ENCODE measurements at regions not wholly inside any gene's neighbourhood (a gene's known extent, or its start where the extent isn't known, plus 50 kb on each side); places are given as distances from the start of the nearest gene placed in this dataset.

DNA sequence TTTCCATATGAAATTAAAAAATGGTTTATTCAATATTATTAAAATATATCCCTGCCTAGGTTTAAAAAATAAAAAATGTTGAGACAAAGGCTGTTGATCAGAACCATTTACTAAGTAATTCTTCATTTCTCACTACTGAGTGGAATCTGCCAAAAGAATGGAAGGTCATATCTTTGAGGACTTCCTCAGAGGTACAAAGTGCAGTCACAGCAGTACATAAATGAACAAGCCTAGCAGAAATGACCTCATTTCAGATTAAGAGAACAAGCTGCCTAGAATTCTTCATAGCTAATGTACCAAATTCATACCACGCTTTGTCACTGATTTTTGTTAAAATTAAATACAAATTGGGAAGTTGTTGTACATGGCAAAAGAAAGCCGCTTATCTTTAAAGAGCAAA lies 318.9 kb upstream of the TFPI start:
- no peak overlapping the region for H3K4me3 ChIP-seq (ENCODE audit: low read depth, low read length)
- DNase-seq (ENCODE audit: low read depth) = no peak
- TF ChIP-seq, protein P1, sequence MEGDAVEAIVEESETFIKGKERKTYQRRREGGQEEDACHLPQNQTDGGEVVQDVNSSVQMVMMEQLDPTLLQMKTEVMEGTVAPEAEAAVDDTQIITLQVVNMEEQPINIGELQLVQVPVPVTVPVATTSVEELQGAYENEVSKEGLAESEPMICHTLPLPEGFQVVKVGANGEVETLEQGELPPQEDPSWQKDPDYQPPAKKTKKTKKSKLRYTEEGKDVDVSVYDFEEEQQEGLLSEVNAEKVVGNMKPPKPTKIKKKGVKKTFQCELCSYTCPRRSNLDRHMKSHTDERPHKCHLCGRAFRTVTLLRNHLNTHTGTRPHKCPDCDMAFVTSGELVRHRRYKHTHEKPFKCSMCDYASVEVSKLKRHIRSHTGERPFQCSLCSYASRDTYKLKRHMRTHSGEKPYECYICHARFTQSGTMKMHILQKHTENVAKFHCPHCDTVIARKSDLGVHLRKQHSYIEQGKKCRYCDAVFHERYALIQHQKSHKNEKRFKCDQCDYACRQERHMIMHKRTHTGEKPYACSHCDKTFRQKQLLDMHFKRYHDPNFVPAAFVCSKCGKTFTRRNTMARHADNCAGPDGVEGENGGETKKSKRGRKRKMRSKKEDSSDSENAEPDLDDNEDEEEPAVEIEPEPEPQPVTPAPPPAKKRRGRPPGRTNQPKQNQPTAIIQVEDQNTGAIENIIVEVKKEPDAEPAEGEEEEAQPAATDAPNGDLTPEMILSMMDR (IDR thresholded peaks at IDR 0.05; ENCODE audit: control insufficient read depth, extremely low read depth, insufficient read depth) = no peak

- no peak for DNase-seq (ENCODE audit: low read depth)
- H3K4me3 ChIP-seq (ENCODE audit: low read depth, low read length) = no peak overlapping the region
- TF ChIP-seq, protein P1 (IDR thresholded peaks at IDR 0.05; ENCODE audit: control insufficient read depth, extremely low read depth, insufficient read depth) = no peak
Observed at GRCh38 chr2:187874786-187875185, 320.6 kb upstream of the TFPI start.

- no peak for DNase-seq (ENCODE audit: low read depth)
- TF ChIP-seq, protein P1 (IDR thresholded peaks at IDR 0.05; ENCODE audit: control insufficient read depth, extremely low read depth, insufficient read depth) = no peak
- H3K4me3 ChIP-seq (ENCODE audit: low read depth, low read length) = no peak overlapping the region
Observed at GRCh38 chr2:187875261-187876141, 321.3 kb upstream of the TFPI start.

DNA sequence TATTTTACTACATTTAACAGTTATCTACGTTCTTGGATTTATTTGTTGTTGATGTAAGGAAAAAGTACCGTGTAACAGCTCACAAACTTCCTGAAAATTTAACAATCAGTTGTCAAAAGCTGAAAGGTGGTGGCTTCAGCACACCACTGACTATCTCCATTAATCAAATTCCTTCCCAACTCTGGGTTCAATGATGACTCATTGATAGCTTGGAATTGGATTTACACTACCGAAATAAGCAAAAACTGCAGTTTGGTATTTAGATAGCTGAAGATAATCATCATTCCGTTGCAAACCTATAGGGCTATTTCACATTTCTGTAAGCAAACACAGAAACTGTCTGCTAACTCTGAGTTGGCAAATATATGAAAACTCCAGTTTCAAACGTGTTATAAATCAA lies 322.3 kb upstream of the TFPI start:
- TF ChIP-seq, protein P1 (IDR thresholded peaks at IDR 0.05; ENCODE audit: control insufficient read depth, extremely low read depth, insufficient read depth) = no peak
- no peak overlapping the region for H3K4me3 ChIP-seq (ENCODE audit: low read depth, low read length)
- no peak for DNase-seq (ENCODE audit: low read depth)

- H3K4me3 ChIP-seq (ENCODE audit: low read depth, low read length) = no peak overlapping the region
- DNase-seq (ENCODE audit: low read depth) = no peak
- TF ChIP-seq, protein P1 (IDR thresholded peaks at IDR 0.05; ENCODE audit: control insufficient read depth, extremely low read depth, insufficient read depth) = no peak
Observed at GRCh38 chr2:187877391-187877790, 323.2 kb upstream of the TFPI start.

DNA sequence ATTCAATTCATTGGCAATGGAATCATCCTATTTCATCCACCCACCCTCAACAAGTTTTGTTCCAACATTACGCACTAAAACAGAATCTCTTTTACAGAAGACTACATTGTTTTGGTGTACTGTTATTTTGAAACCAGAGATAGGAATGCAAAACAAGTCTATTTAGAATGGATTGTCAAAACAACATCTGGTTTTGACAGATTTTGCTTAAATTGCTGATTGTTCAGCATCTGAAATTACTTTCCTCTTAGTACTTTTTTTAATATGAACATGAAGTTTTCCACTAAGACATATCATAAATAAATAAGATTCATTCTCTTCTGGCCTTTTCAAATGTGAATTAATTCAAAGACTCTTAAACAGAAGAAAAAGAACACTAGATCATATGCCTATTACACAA lies 323.9 kb upstream of the TFPI start:
- H3K4me3 ChIP-seq (ENCODE audit: low read depth, low read length) = no peak overlapping the region
- DNase-seq (ENCODE audit: low read depth) = no peak
- TF ChIP-seq, protein P1 (IDR thresholded peaks at IDR 0.05; ENCODE audit: control insufficient read depth, extremely low read depth, insufficient read depth) = no peak

DNA sequence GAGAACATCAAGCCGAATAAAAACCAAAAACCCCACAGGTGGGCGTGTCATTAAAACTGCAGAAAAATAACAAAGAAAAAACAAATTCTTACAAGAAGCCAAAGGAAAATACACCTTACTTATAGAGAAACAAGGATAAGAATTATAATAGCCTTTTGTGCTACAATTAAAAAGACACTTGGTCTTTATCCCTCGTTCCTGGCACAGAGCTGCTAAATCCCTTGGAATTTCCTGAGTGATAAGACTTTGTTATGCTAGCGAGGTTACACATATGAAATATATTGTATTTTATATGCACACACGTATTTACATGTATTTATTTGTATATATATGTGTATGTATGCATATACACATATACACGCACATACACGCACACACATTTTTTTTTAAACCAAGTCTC lies 325.3 kb upstream of the TFPI start:
- no peak overlapping the region for H3K4me3 ChIP-seq (ENCODE audit: low read depth, low read length)
- DNase-seq (ENCODE audit: low read depth) = no peak
- TF ChIP-seq, protein P1 (IDR thresholded peaks at IDR 0.05; ENCODE audit: control insufficient read depth, extremely low read depth, insufficient read depth) = no peak
